SK-N-SH treated with all-trans-retinoic acid at 6 μM for 48 hours (cell line): ENCODE measurements at regions not wholly inside any gene's neighbourhood (a gene's known extent, or its start where the extent isn't known, plus 50 kb on each side); places are given as distances from the start of the nearest gene placed in this dataset.

Experiments
- ATAC-seq: fragments of 200-7000 bp; cut with Tn5 transposase; 3 replicates; pipeline ENCODE4 v1.9.1; 2020; ENCODE audit warnings: mild to moderate bottlenecking, moderate library complexity
- ARNTL ChIP-seq: fragments of 450-650 bp; formaldehyde crosslinking; IDR thresholded peaks from 2 replicates; pipeline ENCODE4 v1.5.0; 2020; ENCODE audit warnings: low read depth, mild to moderate bottlenecking, moderate library complexity, borderline replicate concordance
- BACH2 ChIP-seq: fragments of 250-450 bp; sonication (Bioruptor Pico); IDR thresholded peaks from 2 replicates; pipeline ENCODE4 v1.9.0; 2021; ENCODE audit warnings: mild to moderate bottlenecking, borderline replicate concordance
- CSDC2 ChIP-seq: fragments of 250-450 bp; sonication (Bioruptor Pico); IDR thresholded peaks from 2 replicates; pipeline ENCODE4 v1.5.0; 2020; ENCODE audit warnings: mild to moderate bottlenecking, moderate library complexity
- ESRRG ChIP-seq: fragments of 250-450 bp; sonication (Bioruptor Pico); IDR thresholded peaks from 2 replicates; pipeline ENCODE4 v1.6.1; 2021; ENCODE audit warnings: mild to moderate bottlenecking
- GLIS3 ChIP-seq: fragments of 250-450 bp; sonication (Bioruptor Pico); IDR thresholded peaks from 2 replicates; pipeline ENCODE4 v1.5.0; 2020; ENCODE audit warnings: mild to moderate bottlenecking, moderate library complexity
- ISL1 ChIP-seq: fragments of 250-450 bp; sonication (Bioruptor Pico); IDR thresholded peaks from 2 replicates; pipeline ENCODE4 v2.1.2; 2022; ENCODE audit warnings: mild to moderate bottlenecking, moderate library complexity
- OSR1 ChIP-seq: fragments of 250-450 bp; sonication (Bioruptor Pico); IDR thresholded peaks from 2 replicates; pipeline ENCODE4 v1.8.0; 2022; ENCODE audit warnings: moderate library complexity, mild to moderate bottlenecking, inconsistent platforms
- PPARA ChIP-seq: fragments of 250-450 bp; sonication (Bioruptor Pico); IDR thresholded peaks from 2 replicates; pipeline ENCODE4 v1.5.0; 2020; ENCODE audit warnings: mild to moderate bottlenecking, borderline replicate concordance
- RARB ChIP-seq: fragments of 250-450 bp; sonication (Bioruptor Pico); IDR thresholded peaks from 2 replicates; pipeline ENCODE4 v1.8.0; 2021; ENCODE audit warnings: mild to moderate bottlenecking, moderate library complexity
- SNAI2 ChIP-seq: fragments of 250-450 bp; sonication (Bioruptor Pico); IDR thresholded peaks from 2 replicates; pipeline ENCODE4 v1.5.0; 2020; ENCODE audit warnings: mild to moderate bottlenecking, moderate library complexity
- TCF4 ChIP-seq: fragments of 250-450 bp; sonication (Bioruptor Pico); IDR thresholded peaks from 2 replicates; pipeline ENCODE4 v1.8.0; 2021; ENCODE audit warnings: mild to moderate bottlenecking, moderate library complexity, borderline replicate concordance
- TOX ChIP-seq: fragments of 250-450 bp; sonication (Bioruptor Pico); IDR thresholded peaks from 2 replicates; pipeline ENCODE4 v1.8.0; 2021; ENCODE audit warnings: mild to moderate bottlenecking, moderate library complexity, borderline replicate concordance
- ZC3H10 ChIP-seq: fragments of 250-450 bp; sonication (Bioruptor Pico); IDR thresholded peaks from 2 replicates; pipeline ENCODE4 v1.5.1; 2021; ENCODE audit warnings: mild to moderate bottlenecking, moderate library complexity
- ZFP3 ChIP-seq: fragments of 250-450 bp; sonication (Bioruptor Pico); IDR thresholded peaks from 2 replicates; pipeline ENCODE4 v1.5.0; 2020; ENCODE audit warnings: mild to moderate bottlenecking, moderate library complexity
- ZFP30 ChIP-seq: fragments of 450-650 bp; formaldehyde crosslinking; IDR thresholded peaks from 2 replicates; pipeline ENCODE4 v1.5.0; 2022; ENCODE audit warnings: mild to moderate bottlenecking, moderate library complexity
- ZNF565 ChIP-seq: fragments of 450-650 bp; formaldehyde crosslinking; conservative IDR thresholded peaks from 2 replicates; pipeline ENCODE4 v1.5.0; 2020; ENCODE audit warnings: low read depth, mild to moderate bottlenecking, moderate library complexity
- ZNF70 ChIP-seq: fragments of 450-650 bp; formaldehyde crosslinking; IDR thresholded peaks from 2 replicates; pipeline ENCODE4 v1.5.0; 2020; ENCODE audit warnings: mild to moderate bottlenecking, moderate library complexity
- ZNF8 ChIP-seq: fragments of 450-650 bp; formaldehyde crosslinking; IDR thresholded peaks from 2 replicates; pipeline ENCODE4 v1.5.0; 2020; ENCODE audit warnings: mild to moderate bottlenecking, moderate library complexity
- TF ChIP-seq, protein P1 (sequence below): fragments of 250-450 bp; sonication (Bioruptor Pico); IDR thresholded peaks from 2 replicates; pipeline ENCODE4 v1.5.1; 2020; ENCODE audit warnings: low read depth, mild to moderate bottlenecking, moderate library complexity
- TF ChIP-seq, protein P2 (sequence below): fragments of 250-450 bp; sonication (Bioruptor Pico); IDR thresholded peaks from 2 replicates; pipeline ENCODE4 v1.5.1; 2021; ENCODE audit warnings: mild to moderate bottlenecking, moderate library complexity
- TF ChIP-seq, protein P3 (sequence below): fragments of 250-450 bp; sonication (Bioruptor Pico); IDR thresholded peaks from 2 replicates; pipeline ENCODE4 v1.5.0; 2020; ENCODE audit warnings: mild to moderate bottlenecking, moderate library complexity
- TF ChIP-seq, protein P4 (sequence below): fragments of 250-450 bp; sonication (Bioruptor Pico); IDR thresholded peaks from 2 replicates; pipeline ENCODE4 v1.8.0; 2021; ENCODE audit warnings: low read depth, mild to moderate bottlenecking, moderate library complexity, borderline replicate concordance

DNA sequence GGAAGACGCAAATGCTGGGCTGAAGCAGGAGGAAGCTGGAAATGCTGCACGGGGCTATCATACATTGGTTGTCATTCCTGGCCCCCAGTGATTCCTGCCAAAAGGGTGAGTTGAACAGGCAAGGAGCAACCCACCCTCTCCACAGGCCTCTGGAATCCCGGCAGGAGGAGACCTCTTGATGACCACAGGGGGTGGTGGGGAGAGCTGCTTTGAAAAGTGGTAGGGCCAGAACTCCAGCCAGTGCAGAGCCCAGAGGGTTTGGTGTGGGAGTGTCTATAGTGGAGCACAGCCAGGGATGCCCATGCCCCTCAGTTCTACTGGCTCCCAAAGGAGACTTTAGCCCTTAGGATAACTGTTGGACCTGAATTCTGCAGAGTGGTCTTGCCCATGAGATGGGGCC is 89.2 kb downstream of the SAMD9 start:
- no peak for ATAC-seq
- TF ChIP-seq ARNTL (CRISPR knock-in tag) (no peak), ZNF70 (CRISPR knock-in tag) (no peak), ESRRG (CRISPR knock-in tag) (no peak), ZFP3 (CRISPR knock-in tag) (no peak), ZNF8 (CRISPR knock-in tag) (no peak), ZC3H10 (CRISPR knock-in tag) (no peak), GLIS3 (CRISPR knock-in tag) (no peak), TOX (no peak), TCF4 (CRISPR knock-in tag) (no peak), ZFP30 (CRISPR knock-in tag) (no peak), RARB (CRISPR knock-in tag) (no peak), BACH2 (CRISPR knock-in tag) (no peak), ISL1 (no peak), PPARA (no peak), CSDC2 (CRISPR knock-in tag) (no peak)
- TF ChIP-seq, protein P1, sequence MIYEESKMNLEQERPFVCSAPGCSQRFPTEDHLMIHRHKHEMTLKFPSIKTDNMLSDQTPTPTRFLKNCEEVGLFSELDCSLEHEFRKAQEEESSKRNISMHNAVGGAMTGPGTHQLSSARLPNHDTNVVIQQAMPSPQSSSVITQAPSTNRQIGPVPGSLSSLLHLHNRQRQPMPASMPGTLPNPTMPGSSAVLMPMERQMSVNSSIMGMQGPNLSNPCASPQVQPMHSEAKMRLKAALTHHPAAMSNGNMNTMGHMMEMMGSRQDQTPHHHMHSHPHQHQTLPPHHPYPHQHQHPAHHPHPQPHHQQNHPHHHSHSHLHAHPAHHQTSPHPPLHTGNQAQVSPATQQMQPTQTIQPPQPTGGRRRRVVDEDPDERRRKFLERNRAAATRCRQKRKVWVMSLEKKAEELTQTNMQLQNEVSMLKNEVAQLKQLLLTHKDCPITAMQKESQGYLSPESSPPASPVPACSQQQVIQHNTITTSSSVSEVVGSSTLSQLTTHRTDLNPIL (CRISPR knock-in tag): no peak
- TF ChIP-seq, protein P2, sequence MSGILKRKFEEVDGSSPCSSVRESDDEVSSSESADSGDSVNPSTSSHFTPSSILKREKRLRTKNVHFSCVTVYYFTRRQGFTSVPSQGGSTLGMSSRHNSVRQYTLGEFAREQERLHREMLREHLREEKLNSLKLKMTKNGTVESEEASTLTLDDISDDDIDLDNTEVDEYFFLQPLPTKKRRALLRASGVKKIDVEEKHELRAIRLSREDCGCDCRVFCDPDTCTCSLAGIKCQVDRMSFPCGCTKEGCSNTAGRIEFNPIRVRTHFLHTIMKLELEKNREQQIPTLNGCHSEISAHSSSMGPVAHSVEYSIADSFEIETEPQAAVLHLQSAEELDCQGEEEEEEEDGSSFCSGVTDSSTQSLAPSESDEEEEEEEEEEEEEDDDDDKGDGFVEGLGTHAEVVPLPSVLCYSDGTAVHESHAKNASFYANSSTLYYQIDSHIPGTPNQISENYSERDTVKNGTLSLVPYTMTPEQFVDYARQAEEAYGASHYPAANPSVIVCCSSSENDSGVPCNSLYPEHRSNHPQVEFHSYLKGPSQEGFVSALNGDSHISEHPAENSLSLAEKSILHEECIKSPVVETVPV: no peak
- TF ChIP-seq, protein P3, sequence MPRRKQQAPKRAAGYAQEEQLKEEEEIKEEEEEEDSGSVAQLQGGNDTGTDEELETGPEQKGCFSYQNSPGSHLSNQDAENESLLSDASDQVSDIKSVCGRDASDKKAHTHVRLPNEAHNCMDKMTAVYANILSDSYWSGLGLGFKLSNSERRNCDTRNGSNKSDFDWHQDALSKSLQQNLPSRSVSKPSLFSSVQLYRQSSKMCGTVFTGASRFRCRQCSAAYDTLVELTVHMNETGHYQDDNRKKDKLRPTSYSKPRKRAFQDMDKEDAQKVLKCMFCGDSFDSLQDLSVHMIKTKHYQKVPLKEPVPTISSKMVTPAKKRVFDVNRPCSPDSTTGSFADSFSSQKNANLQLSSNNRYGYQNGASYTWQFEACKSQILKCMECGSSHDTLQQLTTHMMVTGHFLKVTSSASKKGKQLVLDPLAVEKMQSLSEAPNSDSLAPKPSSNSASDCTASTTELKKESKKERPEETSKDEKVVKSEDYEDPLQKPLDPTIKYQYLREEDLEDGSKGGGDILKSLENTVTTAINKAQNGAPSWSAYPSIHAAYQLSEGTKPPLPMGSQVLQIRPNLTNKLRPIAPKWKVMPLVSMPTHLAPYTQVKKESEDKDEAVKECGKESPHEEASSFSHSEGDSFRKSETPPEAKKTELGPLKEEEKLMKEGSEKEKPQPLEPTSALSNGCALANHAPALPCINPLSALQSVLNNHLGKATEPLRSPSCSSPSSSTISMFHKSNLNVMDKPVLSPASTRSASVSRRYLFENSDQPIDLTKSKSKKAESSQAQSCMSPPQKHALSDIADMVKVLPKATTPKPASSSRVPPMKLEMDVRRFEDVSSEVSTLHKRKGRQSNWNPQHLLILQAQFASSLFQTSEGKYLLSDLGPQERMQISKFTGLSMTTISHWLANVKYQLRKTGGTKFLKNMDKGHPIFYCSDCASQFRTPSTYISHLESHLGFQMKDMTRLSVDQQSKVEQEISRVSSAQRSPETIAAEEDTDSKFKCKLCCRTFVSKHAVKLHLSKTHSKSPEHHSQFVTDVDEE: no peak

DNA sequence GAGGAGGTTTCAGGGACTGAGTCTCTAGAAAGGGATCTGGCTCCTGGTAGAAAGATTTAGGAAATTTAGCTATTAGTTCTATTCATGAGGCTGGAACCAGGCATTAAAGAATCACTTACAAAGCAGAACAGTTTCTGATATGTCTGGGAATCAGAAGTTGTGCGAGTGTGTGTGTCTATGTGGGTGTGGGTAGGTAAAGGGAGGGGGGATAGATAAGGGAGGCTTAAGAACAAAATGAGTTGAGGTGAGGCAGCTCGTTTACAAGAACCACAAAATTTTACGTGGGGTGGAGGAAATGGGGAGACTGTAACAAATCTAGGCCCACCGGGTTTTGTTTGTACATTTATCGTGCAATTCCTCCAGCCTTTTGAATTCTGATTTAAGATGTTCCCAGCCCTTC is 90.7 kb downstream of the SAMD9 start:
- TF ChIP-seq TCF4 (CRISPR knock-in tag): no peak
- TF ChIP-seq ZC3H10 (CRISPR knock-in tag): no peak
- TF ChIP-seq ZFP30 (CRISPR knock-in tag): no peak
- TF ChIP-seq, protein P2: no peak
- no peak for TF ChIP-seq RARB (CRISPR knock-in tag)
- no peak for TF ChIP-seq SNAI2 (CRISPR knock-in tag)
- no peak for TF ChIP-seq OSR1 (CRISPR knock-in tag)
- no peak for TF ChIP-seq CSDC2 (CRISPR knock-in tag)
- TF ChIP-seq, protein P3: no peak
- no peak for TF ChIP-seq ZNF8 (CRISPR knock-in tag)
- no peak for TF ChIP-seq ZNF565
- TF ChIP-seq GLIS3 (CRISPR knock-in tag): no peak
- TF ChIP-seq TOX: no peak
- TF ChIP-seq, protein P4, sequence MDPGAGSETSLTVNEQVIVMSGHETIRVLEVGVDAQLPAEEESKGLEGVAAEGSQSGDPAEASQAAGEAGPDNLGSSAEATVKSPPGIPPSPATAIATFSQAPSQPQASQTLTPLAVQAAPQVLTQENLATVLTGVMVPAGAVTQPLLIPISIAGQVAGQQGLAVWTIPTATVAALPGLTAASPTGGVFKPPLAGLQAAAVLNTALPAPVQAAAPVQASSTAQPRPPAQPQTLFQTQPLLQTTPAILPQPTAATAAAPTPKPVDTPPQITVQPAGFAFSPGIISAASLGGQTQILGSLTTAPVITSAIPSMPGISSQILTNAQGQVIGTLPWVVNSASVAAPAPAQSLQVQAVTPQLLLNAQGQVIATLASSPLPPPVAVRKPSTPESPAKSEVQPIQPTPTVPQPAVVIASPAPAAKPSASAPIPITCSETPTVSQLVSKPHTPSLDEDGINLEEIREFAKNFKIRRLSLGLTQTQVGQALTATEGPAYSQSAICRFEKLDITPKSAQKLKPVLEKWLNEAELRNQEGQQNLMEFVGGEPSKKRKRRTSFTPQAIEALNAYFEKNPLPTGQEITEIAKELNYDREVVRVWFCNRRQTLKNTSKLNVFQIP (CRISPR knock-in tag): no peak
- no peak for TF ChIP-seq ZFP3 (CRISPR knock-in tag)
- no peak for TF ChIP-seq PPARA
- no peak for TF ChIP-seq ZNF70 (CRISPR knock-in tag)
- no peak for TF ChIP-seq BACH2 (CRISPR knock-in tag)
- TF ChIP-seq ISL1: no peak
- ATAC-seq: no peak
